NT2/D1 (cell line): ENCODE measurements at regions not wholly inside any gene's neighbourhood (a gene's known extent, or its start where the extent isn't known, plus 50 kb on each side); places are given as distances from the start of the nearest gene placed in this dataset.
"Not testable (repeated sequence)": the region's sequence is repeated elsewhere in the genome, so short reads cannot be mapped to it uniquely, and the experiment has no call there.

Experiments used
- DNase-seq: peaks from one replicate; pipeline ENCODE4 v3.0.0-alpha.2; 2011; ENCODE audit warnings: low read depth, low spot score
- H3K27me3 ChIP-seq: 2 replicates; pipeline ENCODE4 v1.6.0; 2011; ENCODE audit warnings: mild to moderate bottlenecking; ENCODE audit not compliant: insufficient read length, insufficient read depth
- H3K36me3 ChIP-seq: 2 replicates; pipeline ENCODE4 v1.6.1; 2011; ENCODE audit warnings: mild to moderate bottlenecking, low read length, mixed read lengths; ENCODE audit not compliant: insufficient read depth, insufficient read length
- H3K4me1 ChIP-seq: 2 replicates; pipeline ENCODE4 v1.5.1; 2011; ENCODE audit not compliant: insufficient read depth, insufficient read length
- H3K4me3 ChIP-seq: 2 replicates; pipeline ENCODE4 v1.5.1; 2011; ENCODE audit warnings: low read depth; ENCODE audit not compliant: insufficient read length
- H3K9ac ChIP-seq: 2 replicates; pipeline ENCODE4 v1.6.0; 2011; ENCODE audit warnings: low read depth; ENCODE audit not compliant: insufficient read length
- H3K9me3 ChIP-seq: 2 replicates; pipeline ENCODE4 v1.5.1; 2011; ENCODE audit warnings: mild to moderate bottlenecking, low read length; ENCODE audit not compliant: insufficient read depth

DNA sequence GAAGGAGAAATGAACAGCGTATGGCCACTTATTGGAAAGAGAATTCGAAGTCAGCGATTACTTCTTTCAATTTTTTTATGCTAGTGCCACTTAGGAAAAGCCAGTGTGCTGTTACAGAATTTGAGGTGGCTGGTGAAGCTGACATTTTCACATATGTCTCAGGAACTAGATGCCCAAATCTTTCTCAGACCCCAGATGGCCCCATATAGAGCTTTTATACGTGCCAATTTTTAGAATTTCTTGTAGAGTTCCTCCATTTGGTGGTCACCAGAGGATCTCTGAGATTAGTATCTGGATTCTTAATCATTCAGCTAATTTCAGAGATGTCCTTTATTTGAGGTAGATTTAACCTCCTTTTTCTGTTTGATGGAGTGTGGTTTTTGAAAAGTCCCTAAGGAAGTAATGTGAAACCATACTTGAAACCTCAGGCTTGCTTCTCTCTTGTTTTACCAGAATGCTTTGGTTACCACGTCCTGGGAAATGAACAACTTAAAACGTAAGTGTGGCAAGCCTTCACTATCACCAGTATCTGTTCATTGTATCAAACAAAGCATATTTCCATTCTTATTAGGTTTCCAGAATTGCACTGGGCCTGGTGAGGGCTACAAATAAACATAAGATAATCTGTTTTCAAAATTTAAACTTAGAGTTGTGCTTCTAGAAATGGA lies 102.2 kb upstream of the IKBKE start:
- not testable (repeated sequence) for H3K36me3 ChIP-seq, H3K9me3 ChIP-seq, DNase-seq, H3K4me3 ChIP-seq, H3K9ac ChIP-seq, H3K27me3 ChIP-seq, H3K4me1 ChIP-seq

DNA sequence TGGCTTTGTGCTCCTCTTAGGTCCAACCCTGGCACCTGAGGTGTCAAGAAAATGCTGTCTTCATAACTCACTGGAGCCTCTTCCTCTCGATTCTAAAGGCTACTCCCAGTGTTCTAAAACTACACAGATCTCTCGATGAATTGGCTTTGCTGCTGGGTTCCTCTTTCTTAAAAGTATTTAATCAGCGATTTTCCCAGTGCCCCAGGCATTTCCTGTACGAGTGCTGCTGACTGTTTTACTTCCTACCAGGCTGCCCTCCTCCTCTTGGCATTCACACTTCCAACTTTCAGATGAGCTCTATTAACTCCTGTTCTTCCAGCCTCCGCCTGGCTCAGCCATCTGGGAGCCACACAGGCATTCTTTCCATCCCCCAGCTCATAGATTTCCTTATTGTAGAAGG lies 95.6 kb upstream of the IKBKE start:
- H3K36me3 ChIP-seq, H3K27me3 ChIP-seq, H3K4me1 ChIP-seq, H3K4me3 ChIP-seq, H3K9me3 ChIP-seq, H3K9ac ChIP-seq, DNase-seq: not testable (repeated sequence)

DNA sequence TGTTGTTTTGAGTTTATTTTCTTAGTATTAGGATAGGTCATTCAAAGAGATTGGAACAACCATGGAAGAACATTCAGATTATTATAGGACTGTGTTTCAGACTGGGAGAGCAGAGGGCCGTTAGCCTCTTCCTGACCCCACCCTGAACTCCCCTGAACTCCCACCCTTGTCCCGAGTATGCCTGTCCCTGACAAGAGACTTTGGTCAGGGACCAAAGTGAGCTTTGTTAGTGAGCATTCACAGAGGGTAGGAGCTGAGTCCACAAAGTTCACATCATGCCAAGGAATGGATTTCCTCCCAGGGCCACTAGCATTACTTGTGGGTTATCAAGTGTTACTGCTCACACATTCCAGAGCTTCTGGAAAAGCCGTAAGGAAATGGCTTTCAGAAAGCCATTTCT lies 94.7 kb upstream of the IKBKE start:
- not testable (repeated sequence) for DNase-seq, H3K4me3 ChIP-seq, H3K36me3 ChIP-seq, H3K9me3 ChIP-seq, H3K27me3 ChIP-seq, H3K9ac ChIP-seq, H3K4me1 ChIP-seq

DNA sequence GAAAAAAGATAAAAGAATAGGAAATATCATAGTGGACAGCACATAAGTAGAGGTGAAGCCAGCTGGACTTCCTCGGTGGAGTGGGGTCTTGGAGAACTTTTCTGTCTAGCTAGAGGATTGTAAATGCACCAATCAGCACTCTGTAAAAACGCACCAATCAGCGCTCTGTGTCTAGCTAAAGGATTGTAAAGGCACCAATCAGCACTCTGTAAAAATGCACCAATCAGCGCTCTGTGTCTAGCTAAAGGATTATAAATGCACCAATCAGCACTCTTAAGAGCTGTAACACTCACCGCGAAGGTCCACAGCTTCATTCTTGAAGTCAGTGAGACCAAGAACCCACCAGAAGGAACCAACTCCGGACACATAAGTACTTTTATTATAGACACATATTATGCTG lies 91.8 kb upstream of the IKBKE start:
- DNase-seq, H3K9ac ChIP-seq, H3K9me3 ChIP-seq: not testable (repeated sequence)

DNA sequence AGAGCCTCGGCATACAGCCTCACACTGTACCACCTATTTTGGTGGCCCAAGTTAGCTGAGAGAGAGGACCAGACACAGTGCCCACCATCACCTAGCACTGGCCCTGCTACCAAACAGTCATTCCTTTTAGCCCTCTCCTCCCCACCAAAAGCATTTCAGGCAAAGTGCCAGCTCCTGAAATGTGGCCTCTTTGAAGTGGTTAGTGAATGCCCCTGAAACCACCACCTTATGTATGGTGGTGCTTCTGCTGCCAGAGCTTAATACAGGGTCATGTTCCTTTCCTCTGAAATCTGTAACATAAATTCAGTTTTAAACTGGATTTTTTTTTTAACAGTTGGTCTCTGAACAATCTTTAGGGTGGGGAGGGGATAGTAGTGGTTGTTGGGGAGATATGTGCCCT lies 91.0 kb upstream of the IKBKE start:
- H3K4me1 ChIP-seq, H3K9me3 ChIP-seq, DNase-seq, H3K27me3 ChIP-seq, H3K9ac ChIP-seq, H3K36me3 ChIP-seq, H3K4me3 ChIP-seq: not testable (repeated sequence)

More for the DNA sequence above, 91.8 kb upstream of the IKBKE start:
- not testable (repeated sequence) for H3K4me3 ChIP-seq, H3K27me3 ChIP-seq, H3K4me1 ChIP-seq, H3K36me3 ChIP-seq

DNA sequence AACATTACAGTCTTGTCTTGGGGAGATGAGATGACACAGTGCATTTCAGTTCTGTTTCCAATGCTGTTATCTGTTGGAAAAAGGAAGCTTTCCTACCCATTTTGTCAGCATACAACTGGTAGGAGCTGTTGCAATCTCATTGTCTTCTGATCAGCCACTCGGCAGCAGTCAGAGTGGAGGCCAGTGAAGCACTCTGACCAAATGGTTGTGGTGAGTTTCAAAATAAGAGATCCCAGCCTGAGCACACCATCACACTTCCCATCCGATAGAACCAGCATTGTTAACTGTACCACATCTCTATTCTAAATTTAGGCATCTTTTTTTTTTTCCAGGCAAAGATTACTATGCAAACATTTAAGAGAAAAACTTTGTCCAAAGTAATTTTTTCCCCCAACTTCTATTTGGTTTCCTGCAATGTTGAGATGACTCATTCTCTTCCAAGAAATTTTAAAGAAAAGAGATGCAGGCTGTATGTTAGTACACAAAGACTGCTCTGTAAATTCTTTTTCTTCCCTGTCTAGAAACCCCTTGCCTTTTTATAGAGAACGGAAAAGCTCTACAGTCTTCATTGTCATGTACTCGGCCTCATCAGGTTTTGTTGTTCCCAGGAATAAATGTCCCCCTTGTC lies 90.0 kb upstream of the IKBKE start:
- DNase-seq, H3K4me3 ChIP-seq, H3K36me3 ChIP-seq, H3K4me1 ChIP-seq, H3K27me3 ChIP-seq, H3K9me3 ChIP-seq, H3K9ac ChIP-seq: not testable (repeated sequence)

DNA sequence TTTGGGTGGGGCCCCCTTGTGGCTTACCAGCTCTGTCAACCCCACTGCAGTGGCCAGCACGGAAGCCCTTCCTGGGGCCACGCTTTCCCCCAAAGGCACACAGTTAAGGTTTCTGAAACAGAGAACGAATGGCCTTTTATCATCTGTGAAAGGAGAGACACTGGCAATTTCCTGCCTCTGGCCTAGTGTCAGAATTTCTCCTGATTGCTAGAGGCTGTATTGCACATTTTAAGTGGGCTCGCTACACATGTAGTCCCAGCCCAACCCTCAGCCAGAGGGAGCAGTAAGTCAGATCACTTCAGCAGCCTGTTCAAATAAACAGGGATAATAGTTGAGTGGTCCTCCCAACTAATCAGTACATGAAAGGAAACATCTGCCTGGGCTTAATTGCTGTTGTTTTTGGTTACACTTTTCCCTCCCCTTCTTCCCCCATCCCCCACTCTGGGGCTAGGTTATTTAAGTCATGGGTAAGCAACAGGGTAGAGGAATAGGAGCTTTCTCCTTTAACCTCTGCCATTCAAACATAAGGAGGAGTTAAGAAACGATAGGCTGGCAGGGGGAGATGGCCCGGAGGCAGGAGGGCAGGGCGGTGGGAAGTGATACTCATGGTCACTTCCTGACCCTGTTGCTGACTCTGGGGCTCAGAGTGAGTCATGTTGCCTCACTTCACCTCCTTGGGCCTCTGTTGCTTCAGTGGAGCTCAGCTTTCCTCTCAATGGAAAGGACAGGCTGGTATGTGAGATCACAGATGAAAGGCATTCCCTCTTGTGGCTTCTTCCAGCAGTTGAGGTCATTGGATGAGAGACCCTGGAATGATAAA lies 89.3 kb upstream of the IKBKE start:
- H3K4me3 ChIP-seq, H3K27me3 ChIP-seq, H3K9me3 ChIP-seq, H3K36me3 ChIP-seq, H3K9ac ChIP-seq, H3K4me1 ChIP-seq: not testable (repeated sequence)
- DNase-seq: peak; percentile 15

DNA sequence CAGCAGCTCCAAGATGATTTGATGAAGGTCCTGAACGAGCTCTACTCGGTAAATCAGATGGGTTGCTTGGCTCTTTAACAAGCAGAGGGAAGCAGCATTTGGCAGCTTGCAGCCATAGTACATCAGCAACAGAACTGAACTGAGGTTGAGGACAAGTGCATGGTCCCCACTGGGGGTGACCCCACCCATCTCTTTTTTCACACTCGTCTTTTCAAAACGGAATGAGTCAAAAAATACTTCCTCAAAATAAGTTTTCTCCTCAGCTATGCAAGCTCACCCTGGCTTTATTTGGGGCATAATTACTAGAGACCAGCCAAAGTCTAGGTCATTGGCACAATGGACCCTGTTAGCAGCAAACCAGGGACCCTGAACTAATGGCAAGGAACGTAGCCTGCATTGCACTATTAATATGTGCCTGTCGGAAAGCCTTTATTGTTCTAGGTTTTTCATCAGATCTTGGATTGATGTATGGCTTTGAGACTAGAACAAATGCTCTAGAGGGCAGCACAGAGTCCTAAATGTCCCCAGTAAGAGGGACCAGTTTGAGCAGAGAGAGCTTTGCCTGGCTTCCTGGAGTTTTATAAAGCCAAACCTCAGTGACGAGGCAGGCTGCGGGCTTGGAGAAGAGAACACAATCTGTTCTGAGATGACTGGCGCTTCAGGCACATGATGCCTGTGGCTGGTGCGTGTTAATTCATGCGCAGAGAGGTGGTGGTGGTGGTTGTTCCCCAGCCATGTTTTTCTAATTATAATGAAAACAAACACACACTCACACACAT lies 86.1 kb upstream of the IKBKE start:
- not testable (repeated sequence) for H3K27me3 ChIP-seq, H3K4me3 ChIP-seq, H3K4me1 ChIP-seq, H3K9me3 ChIP-seq, DNase-seq, H3K9ac ChIP-seq, H3K36me3 ChIP-seq

DNA sequence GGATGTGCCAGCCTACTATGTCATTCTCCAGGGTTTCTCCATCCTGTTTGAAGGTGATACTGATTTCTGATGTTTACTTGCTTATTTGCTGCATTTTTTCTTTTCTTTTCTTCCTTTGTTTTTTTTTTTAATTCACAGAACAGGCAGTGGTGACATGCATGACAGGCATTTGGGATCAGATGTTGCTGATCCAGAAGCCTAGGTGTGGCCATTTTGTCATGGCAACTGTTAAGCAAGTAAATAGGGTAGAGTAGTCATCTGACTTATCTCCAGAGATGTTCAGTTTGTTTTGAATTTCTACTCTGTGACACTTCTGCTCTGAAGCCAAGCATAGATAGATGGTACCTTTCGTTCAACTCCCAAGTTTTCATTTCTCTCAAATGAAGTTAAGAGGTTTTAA lies 85.4 kb upstream of the IKBKE start:
- not testable (repeated sequence) for H3K4me1 ChIP-seq, H3K27me3 ChIP-seq, DNase-seq, H3K9me3 ChIP-seq, H3K4me3 ChIP-seq, H3K36me3 ChIP-seq, H3K9ac ChIP-seq

DNA sequence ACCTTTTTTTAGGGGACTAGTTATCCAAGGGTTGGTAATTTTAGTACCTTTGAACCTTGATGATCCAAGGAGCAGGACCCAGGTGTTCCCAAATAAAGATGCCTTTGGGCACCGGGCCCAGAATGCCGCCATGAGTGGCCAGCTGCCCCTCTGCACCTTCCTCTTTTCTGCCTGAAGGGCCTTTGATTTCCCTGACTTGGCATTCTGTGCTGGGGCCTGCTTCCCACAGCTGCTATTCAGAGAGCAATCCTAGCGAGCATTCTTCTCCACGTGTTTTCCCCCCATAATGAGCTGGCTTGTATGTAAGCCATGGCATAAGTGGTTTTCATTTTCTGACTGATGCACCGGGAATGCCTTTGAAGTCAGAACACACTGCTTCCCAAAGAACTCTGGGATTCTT lies 82.6 kb upstream of the IKBKE start:
- DNase-seq, H3K36me3 ChIP-seq, H3K9me3 ChIP-seq, H3K9ac ChIP-seq, H3K4me3 ChIP-seq, H3K27me3 ChIP-seq, H3K4me1 ChIP-seq: not testable (repeated sequence)

DNA sequence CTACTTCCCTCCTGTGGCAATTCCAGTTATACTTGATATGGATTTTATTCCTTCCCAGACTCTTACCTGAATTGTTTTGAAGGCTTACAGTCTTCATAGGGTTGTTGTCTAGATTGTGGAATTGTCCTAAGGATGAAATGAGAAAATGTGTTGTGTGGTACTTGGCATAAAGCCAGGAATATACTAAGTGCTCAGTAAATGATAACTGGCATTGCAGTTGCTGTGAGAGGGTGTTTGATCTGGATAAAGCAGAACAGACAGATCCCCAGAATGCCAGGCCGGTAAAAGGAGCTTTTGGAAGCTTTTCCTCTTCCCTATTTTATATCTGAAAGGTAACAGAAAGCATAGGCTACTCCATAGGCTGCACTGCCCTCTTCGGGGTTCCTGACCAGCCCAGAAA lies 78.4 kb upstream of the IKBKE start:
- H3K4me3 ChIP-seq, H3K27me3 ChIP-seq, H3K9ac ChIP-seq, H3K36me3 ChIP-seq, H3K4me1 ChIP-seq, H3K9me3 ChIP-seq, DNase-seq: not testable (repeated sequence)
